ENCODE measurements at regions not wholly inside any gene's neighbourhood (a gene's known extent, or its start where the extent isn't known, plus 50 kb on each side); places are given as distances from the start of the nearest gene placed in this dataset.

- no peak for TF ChIP-seq CTCF (IDR thresholded peaks at IDR 0.05 in 2 of 3, conservative IDR thresholded peaks at IDR 0.05 in 1 of 3; ENCODE audit: borderline replicate concordance in 1 of 3, insufficient read depth in 1 of 3, low read depth in 2 of 3, low read length in 2 of 3)
- no peak for TF ChIP-seq ATF3 (IDR thresholded peaks at IDR 0.05)
- no peak for TF ChIP-seq SIN3A (IDR thresholded peaks at IDR 0.05; ENCODE audit: low read depth)
- no peak for TF ChIP-seq EGR1 (IDR thresholded peaks at IDR 0.05; ENCODE audit: low read depth)
- TF ChIP-seq TCF7L2 (IDR thresholded peaks at IDR 0.05; ENCODE audit: borderline replicate concordance, extremely low read depth, insufficient read depth, insufficient read length) = no peak
- no peak for TF ChIP-seq EZH2phosphoT487 (IDR thresholded peaks at IDR 0.05; ENCODE audit: borderline replicate concordance)
Measured at GRCh38 chr4:181225616-181226261, 1017.5 kb upstream of the TENM3 start (continued).

DNA sequence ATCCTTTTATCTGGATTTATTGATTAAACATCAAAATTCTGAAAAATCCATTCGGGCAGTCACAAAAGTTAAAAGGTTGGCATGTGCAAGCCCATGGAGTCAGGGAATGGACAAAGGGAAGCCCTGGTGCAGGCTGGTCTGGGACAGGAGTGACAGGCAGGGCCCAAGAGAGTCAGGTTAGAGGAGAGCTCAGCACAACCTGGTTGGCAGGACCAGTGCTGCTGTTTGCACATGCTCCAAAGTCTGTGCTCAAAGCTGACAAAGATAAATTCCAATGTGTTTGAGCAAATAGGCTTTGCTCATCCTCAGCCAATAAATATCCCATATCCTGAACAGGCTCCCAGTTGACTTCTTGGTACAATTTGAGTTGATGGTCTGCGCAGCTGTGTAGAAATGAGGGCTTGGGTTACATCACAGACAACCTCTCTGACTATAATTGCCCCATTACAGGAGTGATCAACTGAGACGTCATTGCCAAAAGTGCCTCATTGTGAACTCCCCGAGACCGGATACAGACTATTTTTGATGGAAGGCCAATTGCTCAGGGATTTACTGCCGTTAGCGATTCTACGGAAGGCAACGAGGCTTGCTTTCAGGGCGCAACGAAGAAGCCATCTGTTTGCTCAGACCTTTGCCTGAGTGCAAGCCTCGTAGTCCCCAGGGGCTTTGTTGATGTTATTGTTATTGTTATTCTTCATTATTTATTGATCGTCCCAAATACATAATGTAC, 1008.1 kb upstream of the TENM3 start:
- ChIA-PET CTCF (no interaction called here), RAD21 (ENCODE audit: low non-redundant PET in 1 of 2, low total read pairs in 2 of 2, uncharacterized antibody in 2 of 2, unreplicated experiment in 2 of 2) (no interaction called here), POLR2A (interaction anchor here (0.6 kb wide), 1 partner anchor 421 kb away, joined by 3 read pairs; no protein-coding TSS in a partner anchor)
- intact Hi-C loops (cut with micrococcal nuclease) = no loop called here
- no TSS peak for BruUV-seq (replicated peaks)
- Histone ChIP-seq H3K27ac (ENCODE audit: low read depth, low read length) (no peak overlapping the region), H3K9me2 (ENCODE audit: insufficient read depth) (no peaks in the 10 kb centered on the region), H3K4me2 (ENCODE audit: low read length) (no peak overlapping the region), H3K27me3 (ENCODE audit: insufficient read depth, low read length) (no peaks in the 10 kb centered on the region), H3K79me2 (ENCODE audit: insufficient read depth, low read length) (no peaks in the 10 kb centered on the region), H4K20me1 (ENCODE audit: insufficient read depth) (no peaks in the 10 kb centered on the region; the same call in 1 of the 2 replicates), H3K4me1 (ENCODE audit: control insufficient read depth in 1 of 2, insufficient read depth in 2 of 2, low read length in 2 of 2) (no peaks in the 10 kb centered on the region), H3K36me3 (ENCODE audit: control insufficient read depth in 1 of 2, insufficient read depth in 2 of 2, low read length in 2 of 2) (no peaks in the 10 kb centered on the region), H3K9me3 (ENCODE audit: control insufficient read depth in 1 of 2, insufficient read depth in 1 of 2, low read depth in 1 of 2, low read length in 2 of 2) (no peaks in the 10 kb centered on the region), H2AFZ (ENCODE audit: low read depth, low read length, poor library complexity, severe bottlenecking) (no peak overlapping the region), H3K9ac (ENCODE audit: low read length) (no peak overlapping the region), H3K4me3 (replicated peaks in 1 of 2; ENCODE audit: low read depth in 1 of 2, low read length in 2 of 2) (no peak overlapping the region)
- TF ChIP-seq POLR2AphosphoS5 (IDR thresholded peaks at IDR 0.05; ENCODE audit: low read depth, low read length) = no peak
- no peak for TF ChIP-seq SRF (IDR thresholded peaks at IDR 0.05; ENCODE audit: low read depth)
- TF ChIP-seq POLR2A (IDR thresholded peaks at IDR 0.05; ENCODE audit: borderline replicate concordance, extremely low read depth, insufficient read depth, insufficient read length) = no peak
- no peak for TF ChIP-seq TCF7L2 (IDR thresholded peaks at IDR 0.05; ENCODE audit: borderline replicate concordance, extremely low read depth, insufficient read depth, insufficient read length)
- TF ChIP-seq ZNF274 (IDR thresholded peaks at IDR 0.05; ENCODE audit: low read depth, low read length) = no peak
- TF ChIP-seq JUND (IDR thresholded peaks at IDR 0.05) = no peak
- no peak for TF ChIP-seq SP1 (IDR thresholded peaks at IDR 0.05; ENCODE audit: low read depth)
- no peak for TF ChIP-seq REST (IDR thresholded peaks at IDR 0.05; ENCODE audit: low read depth)
- TF ChIP-seq ELF1 (IDR thresholded peaks at IDR 0.05; ENCODE audit: borderline replicate concordance, low read depth) = no peak
- TF ChIP-seq EZH2phosphoT487 (IDR thresholded peaks at IDR 0.05; ENCODE audit: borderline replicate concordance) = no peak
- TF ChIP-seq ATF3 (IDR thresholded peaks at IDR 0.05) = no peak
- no peak for TF ChIP-seq SIN3A (IDR thresholded peaks at IDR 0.05; ENCODE audit: low read depth)
- no peak for TF ChIP-seq ZFX (IDR thresholded peaks at IDR 0.05)
- DNase-seq (ENCODE audit: low read depth, low spot score) (no peak), ATAC-seq (no peak)

All from HCT116 (cell line).